ENCODE measurements at regions not wholly inside any gene's neighbourhood (a gene's known extent, or its start where the extent isn't known, plus 50 kb on each side); places are given as distances from the start of the nearest gene placed in this dataset.
"Not testable (repeated sequence)": the region's sequence is repeated elsewhere in the genome, so short reads cannot be mapped to it uniquely, and the experiment has no call there.

- Histone ChIP-seq H3K4me3 (no peak overlapping the region), H3K27me3 (no peaks in the 10 kb centered on the region), H3K4me1 (no peaks in the 10 kb centered on the region), H3K27ac (no peak overlapping the region), H3K9me3 (no peaks in the 10 kb centered on the region), H3K36me3 (no peaks in the 10 kb centered on the region)
- DNase-seq: no peak
- no peak for TF ChIP-seq CTCF (IDR thresholded peaks at IDR 0.05)
- no peak for TF ChIP-seq POLR2A (IDR thresholded peaks at IDR 0.05)
- 8 to 35% methylated on average over 3 of the region's 3 CpGs for WGBS, 2 donors
- intact Hi-C loops (cut with DNase I): no loop called here
Observed at GRCh38 chr13:62387647-62388046, 972.0 kb upstream of the PCDH20 start.

GRCh38 chr13:62379241-62379640 lies 963.6 kb upstream of the PCDH20 start:
- DNase-seq; H3K27ac ChIP-seq; H3K9me3 ChIP-seq; H3K27me3 ChIP-seq; H3K4me3 ChIP-seq; H3K4me1 ChIP-seq; intact Hi-C loops (cut with DNase I); H3K36me3 ChIP-seq: not testable (repeated sequence)
- WGBS, 2 donors: no CpG with 5 or more reads among the region's 21 CpGs

GRCh38 chr13:62377838-62378237 lies 962.2 kb upstream of the PCDH20 start:
- Histone ChIP-seq H3K9me3 (no peaks in the 10 kb centered on the region), H3K27ac (no peak overlapping the region), H3K27me3 (no peaks in the 10 kb centered on the region), H3K4me1 (no peaks in the 10 kb centered on the region), H3K4me3 (no peak overlapping the region), H3K36me3 (no peaks in the 10 kb centered on the region)
- WGBS, 2 donors: 50 to 60% methylated on average over 1 of the region's 1 CpG
- no peak for DNase-seq
- no peak for TF ChIP-seq POLR2A (IDR thresholded peaks at IDR 0.05)
- TF ChIP-seq CTCF (IDR thresholded peaks at IDR 0.05): no peak
- intact Hi-C loops (cut with DNase I): no loop called here

GRCh38 chr13:62375653-62376052 lies 960.0 kb upstream of the PCDH20 start:
- H3K27me3 ChIP-seq: no peaks in the 10 kb centered on the region
- intact Hi-C loops (cut with DNase I): no loop called here
- 55 to 67% methylated on average over 2 of the region's 2 CpGs for WGBS, 2 donors
- no peaks in the 10 kb centered on the region for H3K4me1 ChIP-seq
- no peaks in the 10 kb centered on the region for H3K36me3 ChIP-seq
- DNase-seq: no peak
- H3K4me3 ChIP-seq: no peak overlapping the region
- no peak for TF ChIP-seq CTCF (IDR thresholded peaks at IDR 0.05)
- TF ChIP-seq POLR2A (IDR thresholded peaks at IDR 0.05): no peak
- H3K27ac ChIP-seq: no peak overlapping the region
- H3K9me3 ChIP-seq: no peaks in the 10 kb centered on the region

GRCh38 chr13:62371737-62372136 lies 956.1 kb upstream of the PCDH20 start:
- DNase-seq: no peak
- no peak overlapping the region for H3K4me3 ChIP-seq
- no peaks in the 10 kb centered on the region for H3K9me3 ChIP-seq
- no peaks in the 10 kb centered on the region for H3K36me3 ChIP-seq
- intact Hi-C loops (cut with DNase I): no loop called here
- no peak for TF ChIP-seq POLR2A (IDR thresholded peaks at IDR 0.05)
- H3K27me3 ChIP-seq: no peaks in the 10 kb centered on the region
- H3K4me1 ChIP-seq: no peaks in the 10 kb centered on the region
- no peak overlapping the region for H3K27ac ChIP-seq
- WGBS, 2 donors: 76 to 77% methylated on average over 2 of the region's 2 CpGs

- WGBS, 2 donors: 62 to 75% methylated on average over 3 of the region's 3 CpGs
- intact Hi-C loops (cut with DNase I): not testable (repeated sequence)
Observed at GRCh38 chr13:62367971-62368370, 952.3 kb upstream of the PCDH20 start.

GRCh38 chr13:62360609-62361008 lies 945.0 kb upstream of the PCDH20 start:
- intact Hi-C loops (cut with DNase I): no loop called here
- H3K9me3 ChIP-seq: no peaks in the 10 kb centered on the region
- TF ChIP-seq CTCF (IDR thresholded peaks at IDR 0.05) (no peak), POLR2A (IDR thresholded peaks at IDR 0.05) (no peak)
- no peaks in the 10 kb centered on the region for H3K4me1 ChIP-seq
- DNase-seq: no peak
- H3K27me3 ChIP-seq: no peaks in the 10 kb centered on the region
- H3K27ac ChIP-seq: no peak overlapping the region
- H3K4me3 ChIP-seq: no peak overlapping the region
- no peaks in the 10 kb centered on the region for H3K36me3 ChIP-seq

More at GRCh38 chr13:62367971-62368370, 952.3 kb upstream of the PCDH20 start:
- H3K27ac ChIP-seq, H3K27me3 ChIP-seq, DNase-seq, H3K4me3 ChIP-seq, H3K36me3 ChIP-seq, H3K4me1 ChIP-seq, H3K9me3 ChIP-seq: not testable (repeated sequence)
